COLO829 (cell line): ENCODE measurements at regions not wholly inside any gene's neighbourhood (a gene's known extent, or its start where the extent isn't known, plus 50 kb on each side); places are given as distances from the start of the nearest gene placed in this dataset.

Experiments
- DNase-seq: peaks from one replicate; pipeline ENCODE4 v3.0.0; 2012; ENCODE audit warnings: low spot score

DNA sequence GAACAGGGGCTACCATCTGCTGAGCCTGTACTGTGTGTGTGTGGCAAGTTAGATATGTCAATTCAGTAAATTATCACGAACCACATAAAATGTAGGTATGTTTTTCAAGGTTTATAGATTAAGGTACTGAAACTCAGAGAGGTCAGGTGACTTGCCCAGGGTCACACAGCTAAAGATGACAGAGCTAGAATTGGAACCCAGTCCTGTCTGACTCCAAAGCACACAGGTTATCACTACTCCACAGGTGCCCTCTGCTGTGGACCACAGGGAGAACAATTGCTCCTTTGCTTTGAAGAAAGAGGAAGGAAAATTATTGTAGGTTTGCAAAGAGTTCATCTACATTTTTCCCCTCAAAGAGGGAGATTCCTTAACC is 229.7 kb upstream of the AGAP1 start:
- DNase-seq, result no peak

DNA sequence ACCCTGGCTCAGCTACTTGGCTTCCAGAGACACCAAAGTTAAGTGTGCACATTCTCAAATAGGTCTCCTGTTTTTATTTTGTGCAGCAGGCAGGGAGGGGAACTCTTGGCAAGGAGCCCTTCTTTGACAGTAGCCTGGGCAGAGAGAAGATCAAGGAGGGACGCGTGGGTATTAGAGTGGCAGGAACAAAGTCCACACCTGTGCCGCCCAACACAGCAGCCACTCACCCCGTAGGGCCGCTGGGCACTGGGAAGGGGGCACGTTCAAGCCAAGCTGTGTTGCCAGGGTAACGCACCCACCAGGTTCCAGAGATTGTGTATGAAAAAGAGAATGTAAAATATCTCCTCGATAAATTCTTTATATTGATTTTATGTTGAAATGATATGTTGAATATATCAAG is 229.3 kb upstream of the AGAP1 start:
- DNase-seq, result no peak

DNA sequence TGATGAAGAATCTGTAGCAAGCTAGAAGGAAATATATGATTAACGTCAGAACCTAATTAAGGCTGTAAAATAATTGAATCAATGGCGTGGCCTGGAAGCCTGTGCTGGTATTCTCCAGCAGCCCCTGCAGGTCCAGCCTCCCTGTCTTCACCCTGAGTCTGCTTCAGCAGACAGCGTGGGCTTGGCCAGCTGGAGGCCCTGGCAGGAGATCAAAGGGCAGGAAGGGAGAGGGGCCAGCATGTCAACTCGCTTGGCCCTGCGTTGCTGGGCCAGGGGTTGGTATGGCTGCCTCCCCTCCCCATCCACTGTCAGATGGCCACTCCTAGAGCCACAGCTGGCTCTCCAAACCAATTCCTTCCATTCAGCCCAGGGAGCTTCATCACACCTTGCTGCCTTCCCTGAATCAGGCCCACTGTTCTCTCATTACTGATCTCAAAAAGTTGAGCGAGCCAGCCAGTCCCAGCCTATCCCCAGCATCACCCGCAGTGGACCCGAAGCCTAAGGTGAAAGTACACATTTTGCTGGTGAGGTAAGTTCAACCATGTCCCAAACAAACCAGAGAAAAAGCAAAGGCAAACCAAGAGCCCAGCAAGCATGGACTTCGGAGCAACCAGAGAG is 228.4 kb upstream of the AGAP1 start:
- no peak for DNase-seq

DNA sequence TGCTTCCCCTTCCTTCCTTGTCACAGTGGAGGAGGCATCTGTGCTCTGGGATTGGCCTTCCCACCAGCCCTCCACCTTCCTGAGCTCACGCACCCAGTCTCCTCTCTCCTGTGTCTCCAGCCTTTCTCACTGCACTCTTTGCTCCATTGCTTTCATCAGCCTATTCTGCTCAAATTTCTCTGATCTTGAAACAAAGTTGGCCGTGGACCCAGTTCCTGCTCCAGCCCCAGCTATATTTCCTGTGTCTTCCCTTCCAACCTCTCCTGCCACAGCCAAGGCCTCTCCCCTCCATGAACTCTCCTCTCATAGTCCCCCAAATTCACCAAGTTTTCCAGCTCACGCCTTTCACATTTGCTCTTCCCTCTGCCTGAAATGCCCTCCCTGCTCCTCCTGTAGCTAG is 226.6 kb upstream of the AGAP1 start:
- no peak for DNase-seq

DNA sequence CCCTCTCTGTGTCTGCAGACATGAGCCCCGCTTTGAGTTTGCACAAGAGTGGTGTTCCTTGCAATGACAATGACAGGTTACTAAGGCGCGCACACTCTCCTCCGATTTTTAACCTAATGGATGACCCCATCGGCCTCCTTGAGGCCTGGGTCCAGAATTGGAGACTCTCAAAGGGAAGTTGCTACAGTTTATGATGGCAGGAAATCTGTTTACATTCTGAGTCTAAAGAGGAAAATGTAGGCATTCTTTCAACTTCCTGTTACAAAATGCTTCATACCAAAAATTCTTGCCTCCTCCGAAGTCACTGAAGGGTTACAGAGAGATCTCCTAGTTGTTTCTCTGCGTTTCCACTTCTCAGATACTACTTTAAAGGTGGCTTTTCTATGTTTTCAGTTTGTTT is 225.3 kb upstream of the AGAP1 start:
- no peak for DNase-seq

DNA sequence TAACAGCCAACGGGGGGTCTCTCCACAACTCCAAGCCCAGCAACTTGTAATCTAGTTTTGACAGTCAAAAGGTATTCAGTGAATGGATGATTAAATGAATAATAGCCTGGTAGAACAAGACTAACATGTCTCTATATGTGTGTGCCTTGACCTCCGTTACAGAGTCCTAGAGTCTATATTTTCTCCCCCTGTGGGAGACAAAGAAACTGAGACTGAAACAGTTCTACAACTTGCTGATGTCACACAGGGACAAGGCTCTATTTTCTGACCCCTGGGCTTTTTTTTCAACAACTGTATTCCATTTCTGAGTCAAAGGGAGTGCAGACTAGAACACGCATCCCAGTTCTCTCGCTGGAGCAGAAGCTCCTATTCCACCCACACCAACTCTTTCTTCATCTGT is 223.6 kb upstream of the AGAP1 start:
- no peak for DNase-seq

DNA sequence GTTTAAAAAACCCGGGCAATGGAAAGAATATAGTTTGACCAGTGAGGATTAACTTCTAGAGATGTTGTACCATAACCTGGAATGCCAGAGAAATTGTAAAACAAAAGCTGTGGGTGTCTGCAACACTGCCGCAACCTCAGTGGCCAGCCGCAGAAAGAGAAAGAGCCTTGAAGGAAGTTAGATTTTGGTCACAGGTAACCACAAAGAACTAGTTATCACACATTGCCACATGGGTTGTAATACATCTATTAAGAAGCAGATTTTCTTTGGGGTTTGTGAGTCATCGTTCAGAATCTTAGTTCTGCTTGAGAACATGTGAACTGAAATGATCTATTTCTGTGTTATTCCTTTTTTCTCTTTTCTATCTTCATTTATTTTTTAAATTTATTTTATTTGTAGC is 222.9 kb upstream of the AGAP1 start:
- no peak for DNase-seq

DNA sequence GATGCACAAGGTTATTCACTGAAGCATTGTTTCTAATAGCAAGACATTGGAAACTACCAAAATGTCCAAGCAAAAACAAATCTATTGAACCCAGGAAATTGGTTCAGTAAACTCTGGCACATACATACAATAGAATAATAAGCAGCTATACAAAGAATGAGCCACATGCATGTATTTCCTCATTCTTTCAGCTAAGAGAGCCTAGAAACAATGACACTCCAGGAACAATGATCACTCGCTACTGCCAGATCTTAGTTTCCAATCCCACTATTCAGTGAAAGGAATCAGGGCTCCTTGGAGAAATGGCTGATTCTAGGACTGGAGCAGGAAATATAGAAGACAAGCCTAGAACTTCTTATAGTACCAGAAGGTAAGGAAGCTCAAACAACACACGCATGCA is 221.9 kb upstream of the AGAP1 start:
- no peak for DNase-seq

DNA sequence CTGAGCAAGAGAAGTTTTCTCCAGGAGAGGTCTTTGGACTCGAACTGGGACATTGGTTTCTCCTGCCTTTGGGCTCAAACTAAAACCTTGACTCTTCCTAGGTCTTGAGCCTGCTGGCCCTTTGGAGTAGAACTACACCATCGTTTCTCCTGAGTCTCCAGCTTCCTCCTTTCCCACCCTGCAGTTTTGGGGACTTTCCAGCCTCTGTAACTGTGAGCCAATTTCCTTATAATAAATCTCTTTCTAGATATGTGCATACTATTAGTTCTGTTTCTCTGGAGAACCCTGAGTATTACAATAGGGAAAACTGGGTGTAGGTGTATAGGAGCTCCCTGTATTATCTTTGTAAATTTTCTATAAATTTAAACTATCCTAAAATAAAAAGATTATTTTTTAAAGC is 219.8 kb upstream of the AGAP1 start:
- no peak for DNase-seq

DNA sequence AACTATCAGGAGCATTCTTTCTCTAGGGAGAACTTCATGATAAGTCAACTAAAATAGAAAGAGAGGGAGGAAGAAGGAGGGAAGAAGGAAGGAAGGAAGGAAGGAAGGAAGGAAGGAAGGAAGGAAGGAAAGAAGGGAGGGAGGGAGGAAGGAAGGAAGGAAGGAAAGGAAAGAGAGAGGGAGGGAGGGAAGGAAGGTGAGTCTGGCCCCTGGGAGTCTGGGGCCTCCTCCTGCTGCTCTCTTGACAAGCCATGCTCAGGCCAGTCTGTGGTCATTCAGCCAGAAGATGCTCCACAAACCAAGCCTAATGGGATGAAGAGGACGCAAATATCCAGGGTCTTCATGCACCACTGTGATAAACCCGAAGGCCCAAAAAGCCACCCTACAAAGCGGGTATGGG is 216.4 kb upstream of the AGAP1 start:
- DNase-seq, result no peak

DNA sequence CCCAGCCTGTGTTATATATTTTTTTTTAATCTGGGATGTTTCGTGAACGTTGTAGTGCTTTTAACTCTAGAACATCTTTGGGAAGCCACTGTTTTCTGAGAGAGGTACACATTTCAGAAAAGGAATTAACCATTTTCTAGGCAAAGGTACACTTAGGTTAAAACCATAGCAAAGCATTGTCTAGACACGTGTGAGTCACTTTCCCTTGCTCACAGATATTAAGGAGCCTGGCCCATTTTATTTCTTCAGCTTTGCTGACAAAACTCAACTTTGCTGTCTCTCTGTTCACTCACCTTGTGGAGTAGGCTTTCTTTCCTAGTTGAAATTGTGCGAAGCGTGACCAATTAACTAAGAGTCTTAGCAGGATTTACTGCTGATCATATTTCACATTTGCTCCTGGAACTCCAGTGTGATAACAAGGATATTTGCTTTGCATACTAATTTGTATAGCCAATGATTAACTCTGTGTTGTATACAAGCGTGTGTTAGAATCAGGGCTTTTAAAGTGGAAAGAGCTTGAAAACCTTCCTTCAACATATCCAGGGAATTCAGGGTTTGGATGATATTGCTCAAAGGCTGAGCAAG is 215.0 kb upstream of the AGAP1 start:
- DNase-seq, result no peak

DNA sequence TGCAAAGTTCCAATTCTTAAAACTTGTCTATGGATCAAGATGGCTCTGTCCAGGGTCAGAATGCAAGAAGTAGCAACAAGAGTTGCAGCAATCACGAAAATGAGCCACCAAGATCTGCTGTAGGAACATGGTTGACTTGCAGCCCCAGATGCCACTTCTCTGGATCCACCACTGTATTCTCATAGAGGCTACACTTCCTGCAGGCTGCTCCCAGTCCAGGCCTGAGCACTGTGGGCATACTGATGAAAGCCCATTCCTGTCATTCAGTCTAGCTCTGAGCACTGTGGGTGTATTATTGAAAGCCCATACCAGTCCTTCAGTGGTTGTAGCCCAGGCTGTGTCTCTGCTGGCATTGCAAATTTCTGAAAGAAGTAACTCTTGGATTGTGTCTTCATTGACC is 213.9 kb upstream of the AGAP1 start:
- no peak for DNase-seq

DNA sequence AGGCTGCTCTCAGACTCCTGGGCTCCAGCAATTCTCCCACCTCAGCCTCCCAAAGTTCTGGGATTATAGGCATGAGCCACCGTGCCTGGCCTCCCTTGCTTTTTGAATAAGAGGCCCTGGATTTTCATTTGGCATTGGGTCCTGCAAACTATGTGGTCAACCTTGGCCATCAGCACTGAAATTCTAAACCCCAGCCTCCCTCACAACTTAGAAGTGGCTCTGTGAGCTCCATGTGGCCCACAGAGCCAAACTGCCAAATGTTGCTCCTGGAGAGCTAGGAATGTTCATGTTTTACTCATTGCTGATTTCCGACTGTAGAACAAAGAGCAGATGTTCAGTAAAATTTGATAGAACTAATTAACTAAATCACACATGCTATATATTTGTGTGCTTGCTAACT is 210.6 kb upstream of the AGAP1 start:
- no peak for DNase-seq

DNA sequence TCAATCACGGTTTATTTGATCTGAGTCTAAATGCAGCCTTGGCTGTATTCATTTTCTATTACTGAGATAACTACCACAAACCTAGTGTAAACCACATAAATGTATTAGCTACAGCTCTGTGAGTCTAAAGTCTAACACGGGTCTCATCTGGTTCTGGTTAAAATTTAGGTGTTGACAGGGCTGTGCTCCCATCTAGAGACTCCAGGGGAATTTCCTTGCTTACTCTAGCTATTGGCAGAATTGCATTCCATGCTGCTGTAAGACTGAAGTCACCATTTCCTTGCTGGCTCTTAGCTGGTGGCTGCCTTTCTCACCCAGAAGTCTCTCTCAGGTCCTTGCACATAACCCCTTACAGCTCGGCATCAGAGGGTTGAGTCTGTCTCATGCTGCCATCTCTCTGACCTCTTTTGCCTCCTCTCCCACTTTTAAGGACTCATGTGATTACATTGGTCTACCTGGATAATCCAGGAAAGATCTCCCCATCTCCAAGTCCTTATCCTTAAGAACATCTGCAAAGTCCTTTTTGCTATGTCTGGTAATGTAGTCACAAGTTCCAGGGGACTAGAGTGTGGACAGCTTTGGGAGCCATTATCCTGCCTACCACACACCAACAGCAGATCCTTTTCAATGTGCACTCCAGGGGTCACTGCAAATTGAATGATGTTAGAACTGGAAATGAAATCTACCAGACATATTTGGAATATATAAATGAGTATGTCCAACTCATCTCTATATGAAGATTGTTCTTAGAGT is 207.0 kb upstream of the AGAP1 start:
- DNase-seq, result no peak

DNA sequence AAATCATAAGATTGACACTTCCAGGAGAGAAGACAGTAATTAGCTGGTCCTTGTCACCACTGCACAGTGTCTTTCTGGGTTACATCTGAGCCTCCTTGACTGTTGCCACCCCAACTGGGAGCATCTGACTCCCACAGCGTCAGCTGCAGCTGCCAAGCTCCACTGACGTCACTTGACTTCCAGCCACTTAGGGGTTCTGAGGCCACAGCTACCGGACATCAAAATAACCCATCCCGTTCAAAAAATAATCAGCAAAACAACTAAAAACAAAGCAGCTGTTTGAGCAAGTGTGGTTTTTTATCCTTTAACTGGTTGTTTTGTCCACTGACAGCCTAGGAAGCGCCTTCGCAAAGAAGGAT is 206.5 kb upstream of the AGAP1 start:
- no peak for DNase-seq

DNA sequence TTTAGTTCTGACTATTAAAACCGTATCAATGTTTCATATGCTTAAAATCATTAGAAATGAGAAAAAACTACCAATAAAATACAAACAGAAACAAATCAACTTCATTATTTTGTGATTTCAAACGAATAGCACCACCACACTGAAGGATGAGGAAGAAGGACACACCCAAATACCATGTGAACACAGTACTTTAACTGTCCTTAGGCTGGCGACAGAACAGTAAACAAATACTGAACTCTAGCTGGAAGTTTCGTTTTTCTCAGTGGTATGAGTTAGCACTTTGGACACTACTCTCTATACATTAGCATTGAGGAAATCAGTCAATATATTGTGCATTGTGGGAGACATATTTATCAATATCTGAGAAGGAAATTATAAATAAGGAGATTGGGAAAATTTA is 202.4 kb upstream of the AGAP1 start:
- DNase-seq, result no peak

DNA sequence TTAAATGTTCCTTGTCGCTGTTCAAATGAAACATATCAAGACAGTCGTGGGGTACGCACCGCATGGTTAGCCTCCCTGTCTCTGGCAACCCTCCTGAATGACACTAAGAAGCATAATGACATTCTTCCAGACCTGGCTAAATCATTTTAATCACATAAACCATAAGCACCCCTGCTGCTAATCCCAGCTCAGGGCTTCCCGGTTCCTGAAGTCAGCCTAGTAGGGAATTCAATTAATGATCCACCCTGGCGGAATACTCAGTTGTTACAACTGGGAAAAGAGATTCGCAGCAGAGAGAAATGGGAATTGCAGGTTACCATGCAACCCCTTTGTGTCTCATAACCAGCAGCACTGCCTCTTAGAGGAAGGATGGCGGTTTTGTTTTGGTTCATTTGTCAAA is 200.8 kb upstream of the AGAP1 start:
- no peak for DNase-seq

DNA sequence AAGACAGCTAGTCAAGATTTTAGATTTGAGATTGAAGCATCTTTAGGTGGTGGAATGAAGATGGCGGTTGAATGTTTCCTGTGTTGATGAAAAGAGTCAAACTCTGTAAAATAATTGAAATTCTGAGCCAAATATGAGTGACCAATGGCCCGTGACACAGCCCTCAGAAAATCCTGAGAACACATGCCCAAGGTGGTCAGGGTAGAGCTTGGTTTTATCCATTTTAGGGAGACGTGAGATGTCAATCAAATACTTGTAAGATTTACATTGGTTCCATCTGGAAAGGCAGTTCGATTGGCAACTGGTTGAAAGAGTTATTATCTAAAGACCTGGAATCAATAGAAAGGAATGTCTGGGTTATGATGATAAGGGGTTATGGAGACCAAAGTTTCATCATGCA is 198.0 kb upstream of the AGAP1 start:
- no peak for DNase-seq

DNA sequence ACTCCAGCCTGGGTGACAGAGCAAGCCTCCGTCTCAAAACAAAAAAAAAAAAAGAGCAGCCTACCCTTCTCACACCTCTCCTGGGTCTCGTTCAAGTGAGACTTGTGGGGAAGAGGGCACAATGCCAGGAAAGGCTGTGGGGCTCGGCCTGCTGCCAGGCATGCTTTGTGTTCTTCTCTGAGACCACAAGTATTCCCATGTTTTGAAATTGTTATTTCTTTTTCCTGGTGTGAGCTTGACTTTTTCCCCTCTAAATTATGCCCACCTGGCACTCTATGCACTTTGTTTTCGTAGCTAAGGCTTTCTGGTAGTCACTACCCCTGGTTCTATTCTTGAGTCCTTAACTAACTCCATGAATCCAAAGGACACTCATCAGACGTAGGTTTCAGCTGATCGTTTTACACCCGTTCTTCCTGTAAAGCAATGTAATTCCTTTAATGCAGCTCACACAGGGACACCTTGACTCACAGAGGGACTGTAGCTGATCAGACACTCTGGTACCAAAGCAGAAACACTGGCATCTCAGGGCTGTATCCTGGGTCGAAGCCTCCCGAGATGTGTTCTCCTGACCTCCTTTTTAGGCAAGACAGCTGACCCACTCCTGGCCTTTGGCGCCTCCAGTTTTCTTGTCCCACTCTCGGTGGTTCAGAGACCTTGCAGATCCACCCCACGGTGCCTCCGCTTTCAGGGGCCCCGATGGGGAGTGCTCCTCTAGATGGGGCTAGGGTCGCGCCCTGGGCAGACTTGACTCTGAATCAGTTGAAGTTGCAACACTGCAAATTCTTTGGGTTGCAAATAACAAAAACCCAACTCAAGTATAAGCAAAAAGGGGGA is 193.3 kb upstream of the AGAP1 start:
- no peak for DNase-seq

DNA sequence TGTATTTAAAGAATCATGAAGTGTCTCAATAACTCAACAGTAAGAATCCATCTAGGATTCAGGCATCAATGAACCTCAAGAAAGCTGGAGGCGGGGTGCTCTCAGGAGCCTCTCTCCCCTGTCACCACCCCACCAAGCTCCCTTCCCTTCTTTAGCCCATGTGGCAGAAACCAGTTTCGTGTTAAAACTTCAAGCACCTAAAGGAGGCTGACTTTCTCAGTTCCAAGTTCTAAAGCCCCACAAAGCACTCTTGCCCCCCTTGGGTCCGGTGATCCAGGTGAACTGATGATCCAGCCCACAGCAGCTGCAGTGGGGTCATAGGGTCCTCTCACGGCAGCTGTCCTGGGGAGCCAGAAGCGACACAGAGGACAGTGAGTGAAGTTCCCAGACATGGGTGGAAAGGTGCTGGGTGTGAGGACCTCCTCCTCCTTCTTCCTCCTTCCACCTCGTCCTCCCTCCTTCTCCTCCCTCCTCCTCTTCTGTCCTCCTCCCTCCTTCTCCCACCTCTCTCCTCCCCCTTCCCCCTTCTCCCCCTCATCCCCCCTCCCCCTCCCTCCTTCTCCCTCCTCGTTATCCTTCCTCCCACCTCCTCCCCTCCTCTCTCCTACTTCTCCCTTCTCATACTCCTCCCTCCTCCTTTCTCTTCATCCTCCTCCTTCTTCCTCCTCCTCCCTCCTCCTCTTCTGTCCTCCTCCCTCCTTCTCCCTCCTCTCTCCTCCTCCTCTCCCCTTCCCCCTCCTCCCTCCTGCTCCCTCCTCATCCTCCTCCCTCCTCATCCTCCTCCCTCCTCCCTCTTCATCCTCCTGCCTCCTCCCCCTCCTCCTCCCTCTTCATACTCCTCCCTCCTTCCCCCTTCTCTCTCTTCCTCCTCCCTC is 192.4 kb upstream of the AGAP1 start:
- DNase-seq, result no peak

DNA sequence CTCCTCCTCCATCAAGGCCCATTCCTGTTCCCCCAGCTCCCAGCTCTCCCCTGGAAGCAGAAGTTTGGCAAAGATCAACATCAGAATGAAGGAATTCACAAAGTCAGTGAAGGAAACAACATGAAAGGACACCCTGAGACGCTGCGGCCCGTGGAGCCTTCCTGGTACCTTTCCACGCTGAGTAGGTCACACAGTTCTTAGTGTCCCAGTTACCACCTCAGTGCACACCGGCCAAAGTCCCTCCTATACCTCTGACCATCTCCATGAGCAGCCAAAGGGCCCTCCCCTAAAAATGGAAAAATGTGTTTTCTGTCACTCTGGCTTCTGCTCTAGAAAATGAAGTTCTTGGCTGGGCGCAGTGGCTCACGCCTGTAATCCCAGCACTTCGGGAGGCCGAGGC is 191.6 kb upstream of the AGAP1 start:
- DNase-seq, result no peak
